Activated CD8-positive, alpha-beta memory T cell treated with anti-CD3 and anti-CD28 coated beads for 48 hours (primary cell): ENCODE measurements at regions not wholly inside any gene's neighbourhood (a gene's known extent, or its start where the extent isn't known, plus 50 kb on each side); places are given as distances from the start of the nearest gene placed in this dataset.

ENCODE experiments used
- DNase-seq, 3 experiments: peaks; one replicate each; pipeline ENCODE4 v3.0.0-alpha.2; 2020; ENCODE audit warnings: low read depth in 2 of 3, low spot score in 2 of 3

DNA sequence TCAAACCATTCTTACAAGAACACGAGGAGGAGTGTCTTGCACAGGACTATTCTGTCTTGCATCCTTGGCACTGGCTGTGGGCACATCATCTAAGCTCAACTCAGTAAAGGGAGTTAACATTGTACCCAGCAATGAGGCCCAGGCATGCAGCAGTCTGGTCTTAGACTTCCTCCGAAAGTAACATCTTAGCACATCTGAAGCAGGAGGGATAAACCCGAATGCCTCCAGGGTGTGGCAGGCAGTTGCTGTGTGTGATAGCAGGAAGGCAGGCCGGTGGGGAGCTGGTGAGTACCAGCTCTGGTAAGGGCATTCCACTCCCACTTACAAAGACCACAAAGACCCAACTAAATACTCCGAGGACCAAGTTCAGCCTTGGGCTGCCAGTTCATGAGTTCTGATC lies 206.3 kb downstream of the TSN start:
- no peak for DNase-seq

GRCh38 chr2:121965661-121966060 lies 210.2 kb downstream of the TSN start:
- no peak for DNase-seq

DNA sequence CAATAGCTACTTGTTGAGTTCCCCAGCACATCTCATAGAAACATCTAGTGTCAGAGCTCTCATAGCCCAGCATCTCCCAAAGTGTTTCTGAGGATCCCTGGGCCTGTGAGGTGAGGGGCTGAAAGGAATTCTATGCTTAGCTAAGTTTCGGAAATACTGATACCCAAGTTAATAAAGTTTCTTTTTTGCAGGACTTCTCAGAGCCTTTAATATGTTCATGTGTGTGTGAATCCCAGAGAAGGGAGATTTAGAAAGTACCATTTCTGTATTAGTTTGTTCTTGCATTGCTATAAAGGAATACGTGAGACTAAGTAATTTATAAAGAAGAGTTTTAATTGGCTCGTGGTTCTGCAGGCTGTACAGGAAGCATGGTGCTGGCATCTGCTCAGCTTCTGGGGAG lies 211.2 kb downstream of the TSN start:
- no peak for DNase-seq

GRCh38 chr2:121969166-121969565 lies 213.7 kb downstream of the TSN start:
- DNase-seq: no peak

DNA sequence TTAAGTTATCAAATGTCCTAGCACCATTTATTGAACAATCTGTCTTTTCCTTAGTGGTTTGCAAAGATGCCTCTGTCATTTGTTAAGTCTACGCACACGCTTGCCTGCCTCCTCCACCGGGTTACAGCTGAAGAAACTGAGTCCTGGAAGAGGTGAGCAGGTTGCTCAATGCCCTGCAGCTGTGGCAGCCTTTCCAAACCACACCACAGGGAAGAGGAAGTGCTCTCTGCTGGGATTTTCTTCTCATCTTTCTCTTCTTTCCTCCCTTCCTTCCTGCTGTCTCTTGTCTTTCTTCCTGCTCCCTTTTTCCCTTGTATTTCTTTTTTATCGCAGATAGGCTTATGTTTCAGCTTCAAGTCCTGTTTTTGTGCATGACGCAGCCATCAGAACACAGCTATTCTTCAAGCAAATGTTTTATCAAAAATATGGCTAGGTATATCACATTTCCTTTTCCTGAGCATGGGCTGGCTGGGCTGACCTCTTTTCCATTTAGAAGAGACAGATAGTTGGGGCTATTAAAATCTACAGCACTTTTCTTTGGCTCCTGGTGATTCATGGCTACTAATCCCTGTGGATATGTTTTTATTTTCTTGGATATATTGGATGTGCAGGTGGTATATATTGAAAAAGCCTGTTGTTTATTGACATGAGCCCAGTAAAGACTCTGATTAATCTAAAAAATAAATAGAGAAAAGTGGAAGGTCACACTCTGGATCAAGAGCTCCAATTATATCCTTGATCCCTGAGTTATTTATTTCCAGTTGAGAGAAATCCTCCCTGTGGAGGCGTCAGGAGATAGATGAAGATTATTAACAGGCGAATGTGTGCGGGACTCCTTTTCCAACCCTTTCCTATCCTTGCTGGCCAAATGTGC lies 214.6 kb downstream of the TSN start:
- DNase-seq: no peak

DNA sequence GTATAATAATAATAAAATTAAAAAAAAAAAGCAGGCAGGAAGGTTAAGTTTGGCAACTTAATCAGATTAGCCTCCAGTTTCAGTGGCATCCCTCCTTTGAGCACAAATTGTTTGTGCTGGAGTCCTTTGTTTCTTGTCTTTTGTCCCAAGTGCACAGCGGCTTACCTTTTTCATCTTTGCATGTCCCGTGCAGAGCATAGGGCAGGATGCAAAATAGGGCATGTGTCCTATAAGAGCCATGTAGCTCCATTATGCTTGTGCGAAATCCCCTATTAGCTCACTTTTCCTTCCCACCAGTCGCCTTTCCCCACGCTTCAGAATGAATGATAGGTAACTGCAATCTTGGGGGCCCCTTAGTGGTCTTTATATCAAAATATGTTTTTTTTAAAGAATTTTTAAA lies 216.8 kb downstream of the TSN start:
- DNase-seq: no peak

- peak in 1 of 3 experiments; percentile 18 for DNase-seq
Observed at GRCh38 chr2:121974897-121975661, 219.6 kb downstream of the TSN start.

GRCh38 chr2:121976926-121977325 lies 221.5 kb downstream of the TSN start:
- no peak for DNase-seq

DNA sequence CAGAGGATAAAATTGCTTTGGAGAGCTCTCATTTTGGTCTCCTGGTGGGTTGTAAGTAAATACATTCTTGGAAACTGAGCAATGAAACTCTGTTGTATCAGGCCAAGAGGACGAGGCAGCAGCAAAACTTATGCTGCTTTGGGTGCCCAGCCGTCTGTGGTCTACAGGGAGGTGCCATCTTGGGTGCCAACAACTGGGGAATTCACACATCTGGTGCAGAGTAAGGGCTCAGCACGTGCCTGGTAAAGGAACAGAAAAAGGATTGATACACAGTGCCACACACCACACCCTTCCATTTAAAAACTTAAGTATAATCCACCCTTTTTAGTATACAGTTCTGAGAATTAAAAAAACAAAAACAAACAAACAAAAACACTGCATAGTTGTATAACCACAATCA lies 221.9 kb downstream of the TSN start:
- DNase-seq: no peak

GRCh38 chr2:121992700-121993099 lies 237.2 kb downstream of the TSN start:
- DNase-seq: no peak

DNA sequence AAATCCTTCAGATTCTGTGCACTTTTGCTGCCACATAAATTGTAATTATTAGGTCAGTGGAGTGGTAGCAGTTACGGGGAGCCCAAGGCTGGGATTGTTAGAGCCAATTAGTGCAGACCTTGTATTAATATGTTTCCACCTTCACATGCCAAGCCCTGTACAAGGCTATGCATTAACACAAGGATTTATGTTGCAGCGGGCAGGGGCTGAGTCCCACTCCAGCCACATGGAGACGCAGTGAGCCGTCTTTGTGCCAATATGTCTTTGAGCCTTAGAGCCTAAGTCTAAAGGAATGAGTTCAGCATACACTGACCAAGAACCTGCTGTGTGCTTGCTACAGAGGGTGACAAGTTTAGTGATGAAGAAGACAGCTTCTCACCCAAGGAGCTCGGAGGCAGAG lies 238.2 kb downstream of the TSN start:
- no peak for DNase-seq

DNA sequence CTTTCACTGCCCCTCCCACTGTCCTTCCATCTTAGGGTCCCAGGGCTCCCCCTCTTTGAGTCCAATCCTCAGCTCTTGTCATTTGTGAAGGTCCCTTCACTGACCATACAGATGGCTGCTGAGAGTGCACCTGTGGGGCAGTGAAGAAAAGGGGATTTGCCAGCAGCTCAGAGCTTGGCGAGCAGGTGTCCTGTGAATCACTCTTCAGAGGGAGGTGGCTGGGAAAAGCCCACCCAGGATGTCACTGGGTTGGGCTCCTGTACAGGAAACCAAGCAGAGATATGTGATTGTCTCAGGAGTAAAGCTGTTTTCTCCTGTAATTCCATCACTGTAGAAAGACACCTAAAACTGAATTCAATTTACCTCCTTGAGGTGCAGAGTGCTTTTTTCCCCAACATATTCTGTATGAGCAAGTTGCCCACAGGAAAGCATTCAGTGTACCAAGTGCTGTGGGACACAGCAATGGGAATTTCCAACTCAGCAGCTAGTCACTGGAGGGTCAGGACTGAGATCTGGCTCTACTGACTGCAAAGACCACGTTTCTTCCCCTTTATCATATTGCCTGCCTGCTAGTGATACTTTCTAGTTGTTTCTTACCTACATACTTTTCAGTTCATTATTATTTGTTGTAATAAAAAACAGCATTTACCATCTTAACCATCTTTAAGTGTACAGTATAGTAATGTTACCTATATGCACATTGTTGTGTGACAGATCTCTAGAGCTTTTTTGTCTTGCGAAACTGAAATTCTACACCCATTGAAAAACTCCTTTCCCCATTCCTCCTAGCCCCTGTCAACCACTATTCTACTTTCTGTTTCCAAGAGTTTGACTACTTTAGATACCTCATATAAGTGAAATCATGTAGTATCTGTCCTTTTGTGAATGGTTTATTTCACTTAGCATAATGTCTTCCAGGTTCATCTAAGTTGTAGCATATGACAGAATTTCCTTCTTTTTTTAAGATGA lies 239.1 kb downstream of the TSN start:
- no peak for DNase-seq

DNA sequence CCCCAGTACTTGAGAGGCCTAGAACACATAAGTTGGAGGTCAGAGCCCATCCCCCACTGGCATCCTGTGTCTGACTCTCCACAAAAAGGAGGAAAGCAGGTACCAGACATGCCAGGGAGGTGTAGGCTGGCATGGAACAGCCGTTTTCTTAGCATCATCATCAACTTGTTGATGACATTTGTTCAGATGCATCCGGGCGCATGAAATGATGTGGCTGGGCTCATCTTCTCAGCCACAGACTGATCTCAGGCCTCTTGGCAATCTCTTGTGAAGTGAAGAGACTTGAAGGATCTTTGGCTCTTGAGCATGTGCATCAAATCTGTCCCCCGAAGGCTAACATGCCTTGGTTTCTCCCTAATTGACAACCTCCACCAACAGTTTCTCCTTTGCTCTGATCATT lies 243.3 kb downstream of the TSN start:
- DNase-seq: no peak

- DNase-seq: no peak
Observed at GRCh38 chr2:121999264-121999663, 243.8 kb downstream of the TSN start.

- DNase-seq: no peak
Observed at GRCh38 chr2:122000556-122001340, 245.3 kb downstream of the TSN start.

DNA sequence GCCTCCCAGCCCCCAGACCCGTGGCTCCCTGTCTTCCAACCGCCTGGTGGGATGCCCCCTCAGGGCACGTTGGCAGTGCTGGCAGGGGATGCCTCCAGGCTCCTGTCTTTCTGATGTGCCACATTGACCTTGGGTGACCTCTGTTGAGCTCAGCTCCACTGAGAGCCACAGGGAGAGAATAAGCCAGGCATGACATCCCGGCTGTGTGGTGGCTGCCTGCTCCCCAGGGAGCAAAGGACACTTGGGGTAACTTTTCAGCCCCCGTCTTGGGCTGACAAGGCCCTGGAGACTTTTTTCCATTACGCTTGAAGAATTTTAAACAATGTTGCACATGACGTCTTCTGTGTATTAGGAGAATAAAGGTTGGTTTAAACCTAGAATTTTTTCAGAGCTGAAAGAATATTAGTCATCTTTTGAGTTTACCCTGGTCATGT lies 246.0 kb downstream of the TSN start:
- no peak for DNase-seq

- DNase-seq: no peak
Observed at GRCh38 chr2:122003196-122003940, 247.9 kb downstream of the TSN start.

DNA sequence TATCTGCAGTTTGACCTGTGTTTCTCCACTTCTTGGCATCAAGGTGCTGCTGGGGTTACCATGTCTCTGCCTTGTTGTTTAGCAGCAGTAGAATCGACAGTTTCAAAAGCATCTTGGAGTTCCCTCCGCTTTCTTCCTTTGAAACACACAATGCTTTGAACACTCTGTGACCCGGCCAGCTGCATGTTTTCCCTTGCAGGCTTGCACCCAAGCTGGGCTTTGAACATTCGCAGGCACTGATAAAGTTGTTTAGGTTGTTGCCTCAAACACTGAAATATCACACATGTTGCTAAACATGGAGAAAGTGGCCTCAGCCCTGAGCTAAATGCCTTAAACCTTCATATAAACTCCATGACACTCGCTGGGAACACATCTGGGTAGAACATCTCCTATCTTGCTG lies 251.7 kb downstream of the TSN start:
- DNase-seq: no peak

GRCh38 chr2:122007577-122007976 lies 252.1 kb downstream of the TSN start:
- no peak for DNase-seq

DNA sequence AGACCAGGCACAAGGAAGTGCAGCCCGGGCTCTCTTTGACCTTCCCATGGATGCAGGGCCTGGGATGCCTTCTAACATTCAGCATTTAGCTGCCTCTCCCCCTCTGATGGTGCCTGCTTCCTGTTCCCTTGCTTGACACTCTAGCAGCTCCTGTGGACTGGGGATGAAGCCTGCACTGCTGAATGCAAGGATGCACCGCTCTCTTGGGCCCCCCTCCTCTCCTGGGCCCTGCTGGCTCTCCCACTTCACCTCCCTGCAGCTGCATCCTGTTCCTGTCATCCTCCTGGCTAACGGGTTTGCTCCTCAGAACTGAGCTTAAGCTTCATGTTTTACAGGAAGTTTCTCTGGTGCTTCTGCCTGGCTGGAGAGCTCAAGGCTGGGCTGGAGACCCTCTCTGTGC lies 254.1 kb downstream of the TSN start:
- no peak for DNase-seq
